Dedifferentiated amniotic fluid mesenchymal stem cell (primary cell): ENCODE measurements at regions not wholly inside any gene's neighbourhood (a gene's known extent, or its start where the extent isn't known, plus 50 kb on each side); places are given as distances from the start of the nearest gene placed in this dataset.

Experiments
- DNase-seq: peaks from one replicate; pipeline ENCODE4 v3.0.0-alpha.2; 2016; ENCODE audit errors: extremely low spot score

DNA sequence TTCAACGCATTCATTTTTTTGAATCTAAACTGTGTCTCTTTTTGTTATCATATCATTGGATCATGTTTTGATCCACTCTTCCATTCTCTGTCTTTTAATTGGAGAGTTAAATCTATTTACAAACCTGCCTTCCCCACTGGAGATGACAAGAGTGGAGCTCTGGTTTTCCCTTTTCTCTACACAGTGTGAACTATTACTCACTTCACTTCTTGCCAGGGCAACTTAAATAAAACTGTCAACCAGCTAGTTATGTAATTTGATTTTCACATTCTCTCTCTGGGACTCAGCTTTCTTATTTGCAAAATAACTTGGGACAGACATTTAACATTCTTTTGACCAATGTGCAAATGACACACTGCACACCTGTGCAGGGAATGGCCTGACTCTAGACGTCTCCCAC, 230.8 kb upstream of the CST7 start:
- no peak for DNase-seq

DNA sequence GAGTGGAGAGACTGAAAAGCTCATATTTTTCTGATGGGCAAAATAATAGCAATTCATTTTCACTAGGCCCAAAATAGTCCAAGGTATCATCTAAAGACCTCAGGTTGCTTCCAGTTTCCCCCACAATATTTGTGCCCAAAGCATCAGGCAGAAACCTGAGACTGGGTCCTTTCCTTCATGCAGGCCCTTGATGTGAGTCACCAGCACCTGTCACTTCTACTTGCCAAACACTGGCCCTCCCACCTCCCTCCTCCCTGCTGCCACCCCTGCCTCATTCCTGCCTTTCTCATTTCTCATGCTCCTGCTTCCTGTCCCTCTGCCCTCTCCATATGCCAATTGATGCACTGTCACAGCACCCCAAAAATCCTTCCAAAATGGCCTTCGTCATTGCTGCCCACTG, 230.4 kb upstream of the CST7 start:
- DNase-seq: no peak

DNA sequence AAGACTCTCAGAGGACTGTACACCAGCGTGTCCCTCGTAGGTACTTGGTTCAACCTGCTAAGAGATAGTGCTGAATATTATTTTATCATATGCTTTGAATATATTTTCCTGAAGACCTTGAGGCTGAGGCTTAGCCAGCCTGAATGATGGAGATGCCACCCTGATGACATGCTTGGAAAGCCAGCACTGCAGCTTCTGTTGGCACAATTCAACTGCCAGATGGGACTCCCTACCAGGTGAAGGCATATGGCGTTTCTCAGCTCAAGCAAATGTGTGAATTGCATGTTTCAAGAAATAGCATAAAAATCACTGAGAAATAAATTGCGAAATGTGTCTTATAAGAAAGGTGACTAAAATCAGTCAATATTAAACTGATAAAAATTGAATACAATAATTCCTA, 228.1 kb upstream of the CST7 start:
- DNase-seq: no peak

DNA sequence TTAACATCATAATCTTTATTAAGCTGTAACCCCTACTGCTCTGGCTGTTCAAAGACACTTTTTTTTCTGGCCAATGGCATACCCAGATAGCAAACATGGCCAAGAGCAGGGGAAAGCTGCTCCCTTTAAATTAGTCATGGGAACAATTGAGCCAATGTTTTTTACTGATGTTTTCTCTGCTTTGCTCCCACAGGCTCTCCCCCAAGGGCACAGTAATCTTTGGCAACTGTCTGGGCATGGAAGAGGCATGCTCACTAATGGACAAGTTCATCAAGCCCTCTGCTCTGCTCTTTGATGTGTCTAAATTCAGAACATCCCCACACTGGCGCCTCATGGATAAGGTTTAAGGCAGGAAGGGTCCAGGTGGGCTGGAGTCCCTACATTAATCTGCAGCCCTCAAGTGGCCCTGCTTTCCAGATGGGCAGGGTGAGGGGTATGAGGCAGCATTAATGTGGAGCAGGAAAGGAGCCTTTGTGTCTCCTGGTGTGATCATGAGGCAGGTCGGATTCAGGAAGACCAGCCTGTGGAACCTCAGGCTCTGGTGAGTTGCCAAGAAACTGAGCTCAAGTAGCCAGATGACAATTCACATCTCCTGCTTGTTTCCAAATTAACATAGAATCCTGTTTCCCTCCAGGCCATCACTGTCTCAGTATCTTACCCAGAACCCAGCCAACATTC, 227.0 kb upstream of the CST7 start:
- DNase-seq: no peak

DNA sequence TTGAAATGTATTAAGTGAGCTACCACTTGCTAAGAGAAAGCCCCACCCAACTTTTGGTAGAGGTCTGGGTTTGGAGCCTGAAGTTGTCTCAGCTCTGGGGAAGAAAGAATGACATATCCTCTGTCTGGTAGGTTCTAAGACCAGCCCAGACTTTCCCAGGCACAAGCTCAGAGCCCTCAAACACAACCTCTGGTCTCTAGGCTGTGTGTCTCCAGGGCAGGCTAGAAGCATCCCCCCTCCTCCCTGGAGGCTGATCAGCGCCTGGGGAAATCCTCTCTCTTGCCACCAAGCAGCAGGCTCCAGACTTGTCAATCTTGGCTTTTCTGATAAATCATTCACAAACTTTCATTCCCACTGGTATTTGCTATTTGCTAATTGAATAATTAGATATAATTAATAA, 226.5 kb upstream of the CST7 start:
- no peak for DNase-seq

DNA sequence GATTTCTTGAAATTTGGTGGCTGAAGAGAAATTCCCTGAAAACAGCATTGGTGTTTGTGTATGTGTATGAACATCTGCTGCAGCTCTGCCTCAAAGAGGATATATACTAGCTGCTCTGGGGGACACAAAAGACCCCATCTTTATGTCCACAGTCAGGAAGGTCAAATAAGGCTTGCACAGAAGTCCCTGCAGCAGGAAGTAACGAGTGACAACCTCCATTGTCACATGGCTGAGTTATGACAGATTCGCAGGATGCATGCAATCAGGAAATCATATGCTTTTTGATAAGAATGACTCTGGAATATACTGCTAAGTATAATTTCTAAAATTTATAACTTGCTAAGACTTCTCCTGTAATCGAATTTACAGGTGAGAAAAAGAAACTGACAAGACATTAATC, 225.9 kb upstream of the CST7 start:
- no peak for DNase-seq

DNA sequence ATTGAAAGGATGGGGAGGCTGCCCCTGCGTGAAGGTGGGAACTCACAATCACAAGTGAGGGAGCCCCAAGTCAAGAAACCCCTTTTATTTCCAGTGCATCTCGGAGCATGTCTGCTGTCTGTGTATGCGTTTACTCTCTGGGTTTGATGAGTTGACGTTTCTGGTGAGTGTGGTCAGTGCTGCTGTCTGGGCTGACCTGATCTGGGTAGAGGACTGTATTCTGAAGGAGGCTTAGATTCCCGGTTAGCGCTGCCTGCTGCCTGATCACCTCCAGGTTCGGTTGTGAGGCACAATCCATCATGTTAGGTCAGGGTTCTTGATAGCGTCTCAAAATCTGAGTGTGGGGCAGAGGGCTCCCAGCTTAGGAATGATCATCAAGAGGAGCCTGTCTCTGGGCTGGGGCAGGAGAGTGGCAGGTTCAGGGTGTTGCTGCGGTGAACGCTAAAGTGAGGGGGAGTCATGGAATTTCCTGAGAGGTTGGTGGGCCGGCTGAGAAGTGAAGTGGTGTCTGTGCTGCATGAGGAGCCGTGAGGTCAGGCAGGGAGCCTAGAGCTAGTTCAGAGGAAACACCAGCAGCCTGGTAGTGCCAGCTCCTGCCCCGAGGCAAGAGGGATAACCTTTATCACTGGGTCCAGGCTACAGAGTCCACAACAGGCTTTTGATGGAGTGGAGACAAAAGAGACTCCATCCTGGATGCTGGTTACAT, 225.3 kb upstream of the CST7 start:
- DNase-seq: no peak

DNA sequence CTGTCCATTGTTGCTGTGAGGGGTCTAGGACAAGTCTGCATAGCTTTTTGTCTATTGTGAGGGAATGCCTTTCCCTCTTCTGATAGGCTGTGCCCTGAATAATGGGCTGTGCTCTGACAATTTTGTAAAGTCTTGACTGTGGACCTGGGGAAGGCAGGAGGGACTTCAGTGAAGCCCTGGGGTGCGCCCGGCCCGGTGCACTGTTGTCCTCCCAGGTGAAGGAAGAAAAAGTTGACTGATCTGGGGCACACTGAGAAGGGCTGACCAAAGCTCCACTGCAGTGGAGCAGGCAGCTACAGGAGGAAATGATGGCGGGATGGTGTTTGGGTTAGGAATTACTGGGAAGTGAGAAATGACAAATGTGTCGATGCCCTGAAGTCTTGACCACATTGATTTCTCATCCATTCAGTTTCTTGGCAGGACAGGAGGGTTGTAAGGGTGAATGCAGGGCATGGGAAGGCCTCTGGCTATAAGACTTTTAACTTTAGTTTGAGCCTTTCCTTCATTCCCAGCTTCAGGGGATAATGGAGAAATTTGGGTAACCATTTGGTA, 224.0 kb upstream of the CST7 start:
- no peak for DNase-seq

DNA sequence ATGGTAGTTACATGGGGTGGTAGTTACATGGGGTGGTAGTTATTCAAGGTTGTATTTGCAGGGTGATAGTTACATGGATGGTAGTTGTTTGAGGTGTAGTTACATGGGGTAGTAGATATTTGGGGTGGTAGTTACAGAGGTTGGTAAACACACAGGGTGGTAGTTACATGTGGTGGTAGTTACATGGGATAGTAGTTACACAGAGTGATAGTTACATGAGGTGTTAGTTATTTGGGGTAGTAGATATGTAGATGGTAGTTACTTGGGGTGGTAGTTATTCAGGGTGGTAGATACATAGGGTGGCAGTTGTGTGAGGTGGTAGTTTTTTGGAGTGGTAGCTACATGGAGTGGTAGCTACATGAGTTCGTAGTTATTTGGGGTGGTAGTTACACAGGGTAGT, 221.3 kb upstream of the CST7 start:
- no peak for DNase-seq

DNA sequence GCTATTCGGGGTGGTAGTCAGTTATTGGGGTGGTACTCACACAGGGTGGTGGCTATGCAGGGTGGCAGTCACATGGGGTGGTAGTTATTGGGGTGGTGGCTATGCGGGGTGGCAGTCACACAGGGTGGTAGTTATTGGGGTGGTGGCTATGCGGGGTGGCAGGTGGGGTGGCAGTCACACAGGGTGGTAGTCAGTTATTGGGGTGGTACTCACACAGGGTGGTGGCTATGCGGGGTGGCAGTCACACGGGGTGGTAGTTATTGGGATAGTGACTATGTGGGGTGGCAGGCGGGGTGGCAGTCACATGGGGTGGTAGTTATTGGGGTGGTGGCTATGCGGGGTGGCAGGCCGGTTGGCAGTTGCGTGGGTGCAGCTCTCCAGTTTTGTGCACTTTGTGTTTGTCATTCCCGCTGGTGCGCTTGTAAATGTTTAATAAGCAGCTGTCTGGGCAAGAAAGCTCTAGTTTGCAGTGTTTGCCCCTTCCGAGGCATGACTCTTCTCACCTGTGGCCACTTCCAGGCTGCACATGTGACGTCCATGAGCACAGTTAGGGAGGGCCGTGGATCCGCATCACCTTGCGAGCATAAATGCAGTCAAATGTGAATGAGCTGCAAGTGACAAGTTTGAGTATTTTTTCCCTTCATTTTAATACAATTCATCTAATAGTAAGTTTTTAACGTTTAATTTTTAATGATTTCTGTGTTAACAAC, 219.0 kb upstream of the CST7 start:
- DNase-seq: no peak

DNA sequence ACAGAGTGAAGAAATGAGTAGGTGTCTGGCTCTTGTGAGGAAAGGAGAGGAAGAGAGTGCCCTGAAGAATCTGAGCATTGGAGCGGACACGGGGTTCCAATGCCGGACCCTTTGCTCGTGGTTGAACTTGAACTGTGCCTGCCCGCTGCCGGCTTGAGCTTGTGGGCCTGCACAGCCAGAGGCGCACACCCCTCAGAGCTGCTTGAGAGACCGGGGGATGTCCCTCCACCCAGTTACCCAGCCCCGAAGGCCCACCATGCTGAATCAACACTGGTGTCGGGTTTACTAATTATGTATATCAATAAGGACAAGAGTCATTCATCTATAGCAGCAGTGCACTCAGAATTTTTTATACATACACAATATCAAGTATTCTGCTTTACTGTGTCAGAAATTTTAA, 218.3 kb upstream of the CST7 start:
- no peak for DNase-seq

DNA sequence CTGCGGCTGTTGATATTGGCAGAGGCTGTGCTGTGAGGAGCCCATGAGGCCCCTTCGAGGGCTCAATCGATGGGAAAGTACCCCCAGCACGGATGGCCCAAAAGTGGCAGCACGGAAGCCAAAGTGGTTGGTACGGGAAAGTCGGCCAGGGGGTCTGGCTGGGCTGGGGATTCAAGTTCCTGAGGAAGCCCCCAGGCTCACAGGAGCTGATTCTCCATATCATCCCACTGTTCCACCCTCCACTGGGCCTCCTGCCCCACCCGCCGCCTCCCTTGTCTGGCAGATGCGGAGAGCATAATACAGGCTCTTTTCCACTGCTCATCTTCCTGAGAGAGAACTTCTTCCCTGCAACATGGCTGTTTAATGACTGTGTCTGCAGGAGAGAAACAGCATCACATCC, 217.8 kb upstream of the CST7 start:
- DNase-seq: no peak

DNA sequence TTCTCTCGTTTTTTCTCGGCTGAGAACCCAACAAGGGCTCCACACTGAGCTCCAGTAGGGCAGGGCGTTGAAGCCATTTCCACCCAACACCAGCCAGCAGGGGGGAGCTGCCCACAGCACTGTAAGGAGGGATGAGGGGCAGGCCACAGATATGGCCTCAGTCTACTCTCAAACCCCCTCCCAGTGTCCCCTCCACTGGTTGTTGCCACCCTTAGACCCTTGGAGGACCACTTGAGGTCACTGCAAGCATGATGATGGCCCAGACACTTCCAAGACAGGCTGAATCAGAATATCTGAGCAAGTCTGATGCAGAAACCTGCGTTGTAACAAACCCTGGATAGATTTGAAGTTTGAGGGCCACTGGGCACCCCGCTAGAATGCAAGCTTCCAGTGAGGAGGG, 217.0 kb upstream of the CST7 start:
- DNase-seq: no peak

DNA sequence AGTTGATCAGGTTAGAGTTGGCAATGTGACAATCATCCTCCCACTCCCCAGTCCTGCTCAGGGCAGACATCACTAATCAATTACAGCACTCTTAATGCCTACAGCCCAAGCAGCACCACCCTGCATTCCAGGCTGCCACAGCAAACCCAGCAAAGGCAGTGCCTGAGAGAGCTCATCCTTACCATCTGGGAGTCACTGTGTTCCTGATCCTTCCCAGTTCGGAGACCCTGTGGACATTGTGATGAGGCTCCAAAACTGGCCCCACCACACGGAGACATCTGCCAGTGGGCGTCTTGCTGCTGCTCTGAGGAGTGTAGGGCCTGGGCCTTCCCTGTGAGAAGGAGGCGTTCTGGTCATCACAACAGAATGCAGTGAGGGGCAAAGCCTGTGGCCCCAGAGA, 216.5 kb upstream of the CST7 start:
- no peak for DNase-seq

DNA sequence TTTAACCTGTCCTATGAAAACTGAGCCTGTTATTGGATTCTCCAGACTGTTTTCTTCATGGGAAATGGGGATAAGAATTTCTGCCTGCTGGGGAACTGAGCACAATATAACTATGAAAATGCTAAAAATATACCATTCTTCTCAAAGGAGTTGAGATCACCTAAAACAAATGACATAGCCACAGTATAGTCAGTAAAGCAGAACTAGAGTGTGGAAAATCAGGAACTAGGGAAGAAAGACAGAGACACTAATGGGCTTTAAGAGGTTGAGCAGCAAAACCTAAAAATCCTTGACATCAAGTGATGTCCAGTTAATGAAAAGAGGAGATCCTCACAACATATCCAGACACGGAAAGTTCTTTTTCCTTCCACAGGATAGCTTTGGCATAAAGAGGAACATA, 215.7 kb upstream of the CST7 start:
- DNase-seq: no peak

DNA sequence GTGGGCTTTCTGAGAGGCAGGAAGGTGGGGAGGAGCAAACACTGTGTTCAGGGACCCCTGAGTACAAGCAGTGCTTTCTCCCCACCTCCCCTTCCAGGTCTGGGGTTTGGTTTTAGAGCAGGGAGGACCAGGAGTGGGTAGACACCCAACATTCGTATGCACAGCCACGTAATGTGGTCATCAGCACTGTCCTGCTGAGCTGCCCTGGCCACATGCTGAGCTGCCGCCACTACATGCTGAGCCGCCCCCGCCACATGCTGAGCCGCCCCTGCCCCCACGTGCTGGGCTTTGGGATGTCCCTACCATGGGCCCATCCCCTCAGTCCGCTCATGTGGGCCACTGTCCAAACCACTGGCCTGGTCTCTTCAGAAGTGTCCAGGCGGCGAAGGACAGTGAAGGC, 214.9 kb upstream of the CST7 start:
- DNase-seq: no peak

DNA sequence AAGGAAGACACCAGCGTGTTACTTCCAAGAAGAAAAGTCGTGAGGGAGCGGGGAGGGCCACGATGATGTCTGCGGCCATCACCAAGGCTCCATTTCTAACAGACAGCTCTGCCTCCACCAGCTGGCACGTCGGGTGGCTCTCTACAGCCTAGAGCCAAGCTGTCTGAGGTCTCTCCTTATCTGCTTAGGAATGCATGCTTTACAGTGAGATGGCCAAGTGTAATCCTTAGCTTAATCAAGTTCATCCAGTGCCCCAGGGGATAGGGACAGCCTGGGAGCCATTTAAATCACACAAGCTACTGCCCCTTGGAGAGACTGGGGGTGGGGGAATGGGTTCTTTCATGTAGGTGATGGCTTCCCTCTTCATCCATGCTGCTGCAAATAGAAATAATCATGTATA, 213.8 kb upstream of the CST7 start:
- DNase-seq: no peak

DNA sequence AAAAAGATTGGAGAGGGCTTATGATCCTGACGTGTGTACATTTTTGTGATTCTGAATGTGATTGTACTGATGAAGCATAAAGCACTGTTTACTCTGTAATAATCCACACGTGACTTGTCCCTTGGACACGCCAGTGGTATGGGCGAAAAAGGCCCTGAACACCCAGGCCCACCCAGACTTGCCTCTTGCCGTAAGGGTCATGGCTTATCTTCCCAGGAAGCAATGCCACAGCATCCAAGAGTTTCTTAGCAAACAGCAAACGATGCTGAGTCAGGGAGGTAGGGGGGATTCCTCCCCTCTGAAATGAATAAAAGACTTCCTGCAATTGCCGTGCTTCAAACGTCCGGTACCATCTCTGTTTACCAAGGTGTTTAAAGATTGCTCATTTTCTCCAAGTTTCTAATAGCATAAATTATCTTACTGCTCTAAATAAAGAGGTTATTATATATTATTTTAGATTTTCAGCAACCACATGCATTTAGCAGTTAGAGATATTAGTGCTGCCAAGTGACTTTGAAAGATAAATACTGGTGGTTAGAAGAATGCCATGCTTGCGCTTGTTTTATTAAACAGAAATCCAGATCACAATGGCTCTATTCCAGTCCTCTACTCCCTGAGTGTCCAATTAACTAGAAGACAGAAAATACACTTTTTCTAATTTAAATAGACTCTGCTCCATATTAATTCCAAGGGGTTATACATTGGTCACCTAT, 212.8 kb upstream of the CST7 start:
- DNase-seq: no peak

DNA sequence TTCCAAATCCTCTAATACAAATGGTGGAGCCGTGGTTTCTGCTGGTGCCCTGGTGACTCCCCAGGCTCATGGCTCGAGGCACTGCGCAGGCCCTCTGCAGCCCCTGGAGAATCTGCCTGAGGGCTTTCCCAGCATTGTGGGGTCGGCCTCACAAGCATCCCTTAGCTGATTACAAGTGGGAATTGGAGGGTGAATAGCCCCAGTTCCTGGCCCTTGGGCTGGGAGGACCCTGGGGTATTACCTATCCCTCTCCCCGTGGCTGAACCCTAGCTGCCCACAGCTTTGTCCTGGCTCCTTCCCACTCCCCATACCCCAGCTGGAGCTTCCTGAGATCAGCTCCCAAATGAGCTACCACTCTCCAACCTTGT, 212.2 kb upstream of the CST7 start:
- DNase-seq: no peak

DNA sequence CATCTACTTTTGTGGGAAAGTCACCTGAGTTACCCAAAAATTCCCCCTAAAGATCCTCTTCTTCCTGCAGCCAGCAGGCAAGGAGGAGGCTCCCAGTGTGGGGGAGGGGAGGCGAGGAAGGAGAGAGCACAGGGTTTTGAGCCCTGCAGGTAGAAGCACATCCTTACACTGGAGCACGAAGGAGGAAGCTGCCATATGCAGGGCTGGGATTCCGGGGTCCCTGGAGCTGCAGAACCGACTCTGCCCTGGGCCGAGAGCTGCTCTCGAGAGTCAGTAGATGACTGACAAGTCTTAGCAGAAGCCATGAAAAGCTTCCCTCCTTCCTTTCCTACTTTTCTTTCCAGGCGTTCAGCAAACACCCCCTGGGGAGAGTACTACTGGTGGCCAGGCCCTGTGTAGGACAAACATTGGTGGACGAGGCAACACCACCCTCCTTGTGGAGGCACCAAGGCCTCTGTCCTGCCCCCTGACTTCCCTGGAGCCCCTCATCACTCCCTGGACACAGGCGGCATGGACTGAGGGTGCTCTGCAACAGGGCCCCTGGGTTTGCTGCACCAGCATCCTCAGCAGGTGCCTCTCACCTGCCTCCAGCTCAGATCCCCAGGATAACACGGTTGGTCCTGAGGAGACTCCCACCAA, 211.7 kb upstream of the CST7 start:
- no peak for DNase-seq

DNA sequence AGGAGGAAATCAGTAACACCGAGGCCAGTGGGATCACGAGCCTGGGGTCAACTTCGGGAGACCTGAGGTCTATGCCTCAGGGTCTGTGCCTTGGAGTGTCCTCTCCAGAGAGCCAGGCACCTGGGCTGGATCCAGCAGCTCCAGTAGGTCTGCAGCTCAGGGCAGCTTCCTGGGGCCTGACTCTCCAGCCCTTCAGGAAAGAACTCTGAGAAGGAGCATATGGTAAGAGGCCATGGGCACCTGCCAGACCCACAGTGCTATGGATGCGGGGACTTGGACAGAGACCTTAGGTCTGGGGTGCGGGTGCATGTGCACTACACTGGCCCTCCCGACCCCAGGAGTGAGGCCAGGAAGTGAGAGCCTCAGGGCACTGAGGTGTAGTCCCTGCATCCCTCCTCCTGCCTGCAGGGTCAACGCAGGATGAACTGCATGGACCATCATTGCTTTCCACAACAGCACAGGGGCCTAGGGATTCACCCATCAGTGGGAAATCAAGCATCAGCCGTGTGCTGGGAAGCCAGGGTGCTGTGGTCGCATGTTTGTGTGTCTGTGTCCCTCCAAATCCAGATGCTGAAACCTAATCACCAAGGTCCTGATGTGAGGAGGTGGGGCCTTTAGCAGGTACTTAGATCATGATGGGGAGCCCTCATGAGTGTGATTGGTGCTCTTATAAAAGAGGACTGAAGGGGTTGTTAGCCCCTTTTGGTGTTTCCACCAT, 210.9 kb upstream of the CST7 start:
- no peak for DNase-seq
